Panc1 (cell line): ENCODE measurements at regions not wholly inside any gene's neighbourhood (a gene's known extent, or its start where the extent isn't known, plus 50 kb on each side); places are given as distances from the start of the nearest gene placed in this dataset.
"Not testable (repeated sequence)": the region's sequence is repeated elsewhere in the genome, so short reads cannot be mapped to it uniquely, and the experiment has no call there.

Experiments
- REST ChIP-seq, 2 experiments: IDR thresholded peaks; 2 replicates each; pipeline ENCODE4 v1.6.1; 2011 to 2012; ENCODE audit warnings: low read depth in 2 of 2, control low read depth in 1 of 2, low read length in 1 of 2, mild to moderate bottlenecking in 1 of 2, moderate library complexity in 1 of 2; ENCODE audit not compliant: insufficient read depth in 1 of 2
- TF ChIP-seq, protein P1 (sequence below): fragments of 450-650 bp; IDR thresholded peaks from 2 replicates; pipeline ENCODE4 v1.5.1; 2017; ENCODE audit warnings: mild to moderate bottlenecking

DNA sequence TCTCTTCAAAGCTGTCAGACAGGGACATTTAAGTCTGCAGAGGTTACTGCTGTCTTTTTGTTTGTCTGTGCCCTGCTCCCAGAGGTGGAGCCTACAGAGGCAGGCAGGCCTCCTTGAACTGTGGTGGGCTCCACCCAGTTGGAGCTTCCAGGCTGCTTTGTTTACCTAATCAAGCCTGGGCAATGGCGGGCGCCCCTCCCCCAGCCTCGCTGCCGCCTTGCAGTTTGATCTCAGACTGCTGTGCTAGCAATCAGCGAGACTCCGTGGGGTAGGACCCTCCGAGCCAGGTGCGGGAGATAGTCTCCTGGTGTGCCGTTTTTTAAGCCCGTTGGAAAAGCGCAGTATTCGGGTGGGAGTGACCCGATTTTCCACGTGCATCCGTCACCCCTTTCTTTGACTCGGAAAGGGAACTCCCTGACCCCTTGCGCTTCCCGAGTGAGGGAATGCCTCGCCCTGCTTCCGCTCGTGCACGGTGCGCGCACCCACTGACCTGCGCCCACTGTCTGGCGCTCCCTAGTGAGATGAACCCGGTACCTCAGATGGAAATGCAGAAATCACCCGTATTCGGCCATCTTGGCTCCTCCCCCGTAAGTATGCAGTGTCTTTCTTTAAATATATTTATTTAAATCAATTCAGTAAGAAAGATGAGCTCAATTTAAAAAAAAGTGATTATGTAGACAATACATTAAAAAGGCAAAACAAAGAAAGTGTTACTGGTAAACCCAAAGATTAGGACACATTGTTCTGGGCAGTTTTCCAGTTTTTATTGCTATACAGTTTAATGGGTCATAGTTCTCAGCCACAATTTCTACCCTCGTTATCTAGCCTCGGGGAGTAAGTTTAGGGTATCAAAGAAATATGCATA is 91.2 kb upstream of the GRM7 start:
- TF ChIP-seq REST (IDR thresholded peaks at IDR 0.05; ENCODE audit: insufficient read depth in 1 of 2, low read depth in 2 of 2, low read length in 1 of 2), result not testable (repeated sequence)
- TF ChIP-seq, protein P1, sequence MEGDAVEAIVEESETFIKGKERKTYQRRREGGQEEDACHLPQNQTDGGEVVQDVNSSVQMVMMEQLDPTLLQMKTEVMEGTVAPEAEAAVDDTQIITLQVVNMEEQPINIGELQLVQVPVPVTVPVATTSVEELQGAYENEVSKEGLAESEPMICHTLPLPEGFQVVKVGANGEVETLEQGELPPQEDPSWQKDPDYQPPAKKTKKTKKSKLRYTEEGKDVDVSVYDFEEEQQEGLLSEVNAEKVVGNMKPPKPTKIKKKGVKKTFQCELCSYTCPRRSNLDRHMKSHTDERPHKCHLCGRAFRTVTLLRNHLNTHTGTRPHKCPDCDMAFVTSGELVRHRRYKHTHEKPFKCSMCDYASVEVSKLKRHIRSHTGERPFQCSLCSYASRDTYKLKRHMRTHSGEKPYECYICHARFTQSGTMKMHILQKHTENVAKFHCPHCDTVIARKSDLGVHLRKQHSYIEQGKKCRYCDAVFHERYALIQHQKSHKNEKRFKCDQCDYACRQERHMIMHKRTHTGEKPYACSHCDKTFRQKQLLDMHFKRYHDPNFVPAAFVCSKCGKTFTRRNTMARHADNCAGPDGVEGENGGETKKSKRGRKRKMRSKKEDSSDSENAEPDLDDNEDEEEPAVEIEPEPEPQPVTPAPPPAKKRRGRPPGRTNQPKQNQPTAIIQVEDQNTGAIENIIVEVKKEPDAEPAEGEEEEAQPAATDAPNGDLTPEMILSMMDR, result not testable (repeated sequence)
